NCI-H2227 (cell line): ENCODE measurements at regions not wholly inside any gene's neighbourhood (a gene's known extent, or its start where the extent isn't known, plus 50 kb on each side); places are given as distances from the start of the nearest gene placed in this dataset.

Source experiments
- DNase-seq: peaks from one replicate; lab custom pipeline; 2025; ENCODE audit not compliant: unreplicated experiment; lab: John Stamatoyannopoulos, UW

DNA sequence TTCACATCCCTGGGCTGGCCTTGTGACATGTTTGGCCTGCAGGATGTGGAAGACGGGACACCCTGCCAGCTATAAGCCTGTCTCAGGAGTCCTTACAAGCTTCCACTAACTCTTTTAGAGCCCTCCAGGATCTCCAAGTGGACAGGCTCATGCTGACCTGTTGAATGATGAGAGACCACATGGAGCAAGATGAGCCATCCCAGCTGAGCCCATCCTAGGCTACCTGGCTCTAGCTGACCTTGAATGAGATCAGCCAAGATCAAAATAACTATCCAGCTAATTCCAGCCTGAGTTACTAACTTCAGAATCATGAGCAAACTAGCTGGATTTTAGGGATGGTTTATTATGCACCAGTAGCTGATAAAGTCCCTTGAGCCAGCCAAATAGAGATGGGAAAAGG, 169.5 kb downstream of the TFAP2C start:
- no peak for DNase-seq

- no peak for DNase-seq
These were observed 170.1 kb downstream of the TFAP2C start for GRCh38 chr20:56799187-56799586.

DNA sequence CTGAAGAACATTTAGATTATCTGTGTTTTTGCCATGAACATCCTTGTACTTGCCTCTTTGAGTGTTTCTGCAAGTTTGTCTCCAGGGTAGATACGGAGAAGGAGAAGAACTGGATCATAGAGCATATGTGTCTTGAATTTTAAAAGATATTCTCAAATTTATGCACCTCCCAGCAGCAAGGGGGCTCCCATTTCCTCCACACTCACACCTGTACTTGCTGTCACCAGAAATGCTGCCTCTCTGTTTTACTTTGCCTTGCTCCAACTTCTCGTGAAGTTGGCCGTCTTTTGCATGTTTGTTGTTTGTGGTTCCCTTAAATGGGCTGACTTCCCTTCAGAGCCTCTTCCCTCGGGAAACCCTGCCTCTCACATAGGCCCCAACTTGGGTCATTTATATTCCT, 171.0 kb downstream of the TFAP2C start:
- no peak for DNase-seq

- DNase-seq = no peak
These were observed 173.1 kb downstream of the TFAP2C start for GRCh38 chr20:56801971-56802755.

GRCh38 chr20:56802805-56803204, 173.7 kb downstream of the TFAP2C start:
- no peak for DNase-seq

- DNase-seq = no peak
These were observed 176.2 kb downstream of the TFAP2C start for GRCh38 chr20:56805313-56805712.

DNA sequence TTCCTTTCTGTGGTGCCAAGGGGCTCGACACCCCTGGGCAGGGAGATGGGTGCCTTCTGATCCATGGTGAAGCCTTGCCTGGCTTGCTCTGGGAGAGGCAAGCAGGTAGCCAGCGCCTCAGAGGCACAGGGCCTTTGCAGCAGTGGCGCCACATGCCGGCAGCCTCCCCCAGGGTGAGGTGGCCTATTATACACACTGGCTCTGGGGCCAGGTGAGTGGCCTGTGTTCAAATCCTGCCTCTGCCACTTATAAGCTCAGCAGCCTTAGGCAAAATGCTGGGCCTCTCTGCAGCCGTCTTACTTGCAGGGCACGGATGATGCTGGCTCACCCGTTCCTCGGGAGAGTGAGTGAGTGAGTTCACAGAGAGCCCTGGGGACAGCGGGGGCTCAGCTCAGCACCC, 176.9 kb downstream of the TFAP2C start:
- no peak for DNase-seq

GRCh38 chr20:56806952-56807517, 177.9 kb downstream of the TFAP2C start:
- DNase-seq = no peak

DNA sequence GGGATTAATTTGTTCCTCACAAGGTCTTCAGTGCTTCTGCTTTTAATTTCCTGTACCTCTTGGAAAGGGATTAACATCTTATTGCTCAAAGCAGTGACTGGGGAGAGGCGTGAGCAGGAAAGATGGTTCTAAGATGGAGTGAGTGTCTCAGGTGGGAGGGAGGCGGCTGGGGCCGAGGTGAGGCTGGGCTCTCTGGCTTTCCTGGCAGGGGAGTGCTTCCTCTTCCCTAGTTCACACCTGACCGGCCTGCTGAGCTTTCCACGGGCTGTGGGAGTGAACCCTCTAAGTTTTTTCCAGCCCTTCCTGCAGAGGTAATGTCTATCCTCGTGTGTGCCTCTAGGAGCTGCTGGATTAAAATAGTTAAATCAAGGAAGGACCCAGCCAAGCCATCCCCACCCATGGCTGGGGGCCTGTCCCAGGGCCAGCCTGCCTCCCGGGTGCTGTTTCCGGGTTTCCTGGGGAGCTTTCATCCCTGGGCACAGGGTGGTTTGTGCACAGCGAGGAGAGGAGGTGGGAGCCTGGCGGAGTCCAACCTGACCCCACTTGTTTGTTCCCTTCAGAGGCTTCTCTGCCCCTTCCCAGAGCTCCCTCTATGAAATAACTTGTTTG, 179.1 kb downstream of the TFAP2C start:
- no peak for DNase-seq

- no peak for DNase-seq
These were observed 179.6 kb downstream of the TFAP2C start for GRCh38 chr20:56808732-56809131.

- DNase-seq = no peak
These were observed 180.6 kb downstream of the TFAP2C start for GRCh38 chr20:56809668-56810067.

- no peak for DNase-seq
These were observed 181.0 kb downstream of the TFAP2C start for GRCh38 chr20:56810141-56810540.

DNA sequence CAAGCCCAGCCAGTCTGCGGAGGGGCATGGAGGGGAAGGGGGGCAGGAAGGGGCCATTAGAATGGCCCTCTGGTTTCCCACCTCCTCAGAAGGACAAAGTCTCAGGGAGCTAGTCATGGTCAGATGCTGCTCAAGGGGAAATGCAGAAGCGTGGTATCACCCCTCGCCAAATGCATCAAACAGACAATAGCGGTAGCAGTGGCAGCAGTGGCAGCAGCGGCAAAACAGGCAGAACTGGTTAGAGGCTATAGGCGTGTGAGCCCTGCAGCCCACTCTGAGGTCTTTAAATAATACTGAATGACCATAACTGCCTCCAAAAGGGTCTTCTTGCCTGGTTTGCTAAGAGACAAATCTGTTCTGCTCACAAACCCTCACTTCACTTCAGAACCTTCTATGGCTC, 186.7 kb downstream of the TFAP2C start:
- no peak for DNase-seq

DNA sequence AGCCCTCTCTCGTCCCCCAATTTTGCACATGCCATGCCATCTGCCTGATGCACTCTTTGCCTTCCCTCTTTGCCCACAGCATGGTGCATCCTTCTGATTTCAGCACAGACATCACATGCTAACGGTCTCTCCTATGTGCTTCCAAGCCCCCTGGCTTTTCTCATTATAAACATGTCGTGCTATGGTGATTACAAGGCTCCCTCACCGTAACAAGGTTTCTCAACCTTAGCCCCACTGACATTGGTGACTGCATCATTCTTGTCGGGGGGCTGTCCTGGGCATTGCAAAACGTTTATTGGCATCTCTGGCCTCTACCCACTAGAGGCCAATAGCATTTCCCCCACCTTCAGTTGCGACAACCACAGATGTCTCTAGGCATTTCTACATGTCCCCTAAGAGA, 187.2 kb downstream of the TFAP2C start:
- no peak for DNase-seq

- DNase-seq = no peak
These were observed 188.9 kb downstream of the TFAP2C start for GRCh38 chr20:56817780-56818675.

- DNase-seq = no peak
These were observed 191.9 kb downstream of the TFAP2C start for GRCh38 chr20:56820984-56821383.

GRCh38 chr20:56826306-56826704, 197.2 kb downstream of the TFAP2C start:
- no peak for DNase-seq

DNA sequence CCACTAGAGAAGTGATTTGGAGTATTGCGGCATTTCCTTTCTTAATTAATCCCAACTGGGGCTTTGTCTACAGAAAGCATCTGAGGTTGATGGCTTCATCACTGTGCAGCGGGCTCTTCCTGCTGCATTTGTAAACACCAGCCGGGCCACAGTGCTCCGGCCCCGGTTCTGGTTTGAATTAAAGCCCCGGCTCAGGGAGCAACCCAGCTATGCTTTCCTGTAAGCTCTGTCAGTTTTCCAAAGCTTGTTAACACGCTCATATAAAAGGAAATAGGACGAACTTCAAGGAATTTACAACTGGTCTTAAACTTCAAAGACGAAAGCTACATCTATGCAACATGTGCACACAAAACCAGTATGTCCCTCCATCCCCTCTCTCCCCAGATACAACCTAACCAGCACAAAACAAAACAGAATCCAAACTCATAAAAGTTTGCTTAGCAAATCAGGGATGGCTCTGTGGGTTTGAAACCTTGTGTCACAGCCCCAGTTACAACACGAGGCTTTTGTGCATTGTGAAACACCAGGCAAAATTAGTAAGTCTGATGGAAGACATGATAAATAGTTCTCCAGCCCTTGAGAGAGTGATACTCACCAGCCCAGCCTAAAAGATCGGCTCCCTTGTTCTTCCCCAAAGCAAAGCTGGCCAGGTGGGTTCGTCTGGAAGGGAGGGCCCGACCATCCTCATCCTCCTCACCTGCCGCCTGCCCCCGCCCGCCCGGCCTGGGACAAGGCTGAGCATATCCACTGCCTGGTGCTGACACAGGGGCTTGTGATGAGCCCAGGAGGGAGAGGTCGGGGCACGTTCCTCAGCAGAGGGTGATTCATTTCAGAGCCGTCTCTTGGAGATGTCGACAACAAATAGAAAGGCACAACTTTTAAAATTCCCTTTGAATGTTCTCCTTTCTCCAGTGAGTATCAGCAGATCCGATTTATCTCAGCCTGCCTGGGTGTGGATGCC, 197.9 kb downstream of the TFAP2C start:
- DNase-seq = no peak

DNA sequence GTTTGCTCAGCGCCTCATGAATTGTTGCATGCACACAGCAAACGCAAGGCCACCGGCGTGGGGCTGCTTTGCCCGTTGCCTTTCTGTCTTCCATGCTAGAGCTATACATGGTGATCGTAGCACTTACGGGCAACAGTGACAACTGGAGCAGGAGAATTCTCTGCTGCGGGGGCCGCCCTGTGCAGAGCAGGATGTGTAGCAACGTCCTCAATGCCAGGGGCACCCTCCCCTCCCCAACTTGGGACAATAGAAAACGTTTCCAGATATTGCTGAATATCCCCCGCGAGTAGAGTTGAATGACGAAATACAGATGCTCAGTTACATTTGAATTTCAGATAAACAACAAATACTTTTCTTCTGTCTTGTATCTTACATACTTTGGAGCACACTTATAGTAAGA, 198.7 kb downstream of the TFAP2C start:
- DNase-seq = no peak

DNA sequence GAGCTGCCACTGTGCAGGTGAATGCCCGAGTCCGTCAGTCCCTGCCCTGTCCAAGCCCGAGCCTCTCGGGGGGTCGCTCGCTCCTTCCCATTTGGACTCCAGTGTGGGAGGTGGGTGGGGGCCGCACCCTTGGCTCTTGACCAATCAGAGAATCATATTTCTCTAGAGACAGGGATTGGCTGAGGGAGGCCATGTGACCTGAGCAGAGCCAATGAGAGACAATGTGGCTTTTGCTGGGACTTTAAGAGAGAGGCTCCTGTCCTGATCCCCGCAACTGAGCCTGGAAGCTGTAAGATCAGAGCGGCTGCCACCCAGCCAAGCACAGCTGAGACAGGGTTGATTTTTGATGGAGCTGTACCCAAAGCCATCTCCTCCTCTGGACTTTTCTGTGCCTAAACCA, 199.3 kb downstream of the TFAP2C start:
- no peak for DNase-seq
